Testis (tissue), 2 donors: ENCODE measurements at regions not wholly inside any gene's neighbourhood (a gene's known extent, or its start where the extent isn't known, plus 50 kb on each side); places are given as distances from the start of the nearest gene placed in this dataset.

ENCODE experiments used
- CTCF ChIP-seq, 3 experiments: fragments of 450-650 bp in 2 of 3; fragments of 200-600 bp in 1 of 3; sonication (generic) in 1 of 3; IDR thresholded peaks; one replicate each; pipeline ENCODE4 v1.5.1; 2016 to 2019; ENCODE audit warnings: antibody characterized with exemption in 3 of 3, mild to moderate bottlenecking in 2 of 3, moderate library complexity in 1 of 3
- POLR2A ChIP-seq: fragments of 450-650 bp; IDR thresholded peaks from one replicate; pipeline ENCODE4 v1.6.1; 2017; ENCODE audit warnings: antibody characterized with exemption, mild to moderate bottlenecking, moderate library complexity

- no peak for TF ChIP-seq CTCF (IDR thresholded peaks at IDR 0.05)
- no peak for TF ChIP-seq POLR2A
These were observed 193.5 kb upstream of the SP8 start for GRCh38 chr7:20980232-20980631.
